Amniotic epithelial cell (primary cell): ENCODE measurements at regions not wholly inside any gene's neighbourhood (a gene's known extent, or its start where the extent isn't known, plus 50 kb on each side); places are given as distances from the start of the nearest gene placed in this dataset.
A peak's percentile ranks its signal among the peaks of the same experiment; 100 is the strongest.

Experiments used
- DNase-seq: peaks from one replicate; pipeline ENCODE4 v3.0.0-alpha.2; 2010; ENCODE audit warnings: low read depth

DNA sequence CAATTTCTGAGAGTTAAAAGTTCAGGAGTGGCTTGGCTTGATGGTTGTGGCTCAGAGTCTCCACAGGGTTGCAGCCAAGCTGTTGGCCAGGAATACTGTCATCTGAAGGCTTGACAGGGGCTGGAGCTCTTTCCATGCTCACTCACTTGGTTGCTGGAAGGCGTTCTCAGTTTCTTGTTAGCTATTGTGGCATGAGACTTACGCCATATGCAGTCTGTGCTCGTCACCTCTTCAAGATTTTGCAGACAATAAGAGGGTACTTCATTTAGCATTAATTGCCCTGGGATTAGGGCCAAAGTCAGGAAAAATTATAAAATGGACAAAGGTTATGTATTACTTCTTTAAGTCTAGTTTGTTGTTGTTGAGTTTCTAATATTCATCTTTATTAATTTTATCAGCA, 380.6 kb upstream of the MAP3K7 start:
- DNase-seq, result no peak

GRCh38 chr6:90960324-90960723, 373.5 kb upstream of the MAP3K7 start:
- DNase-seq, result no peak

DNA sequence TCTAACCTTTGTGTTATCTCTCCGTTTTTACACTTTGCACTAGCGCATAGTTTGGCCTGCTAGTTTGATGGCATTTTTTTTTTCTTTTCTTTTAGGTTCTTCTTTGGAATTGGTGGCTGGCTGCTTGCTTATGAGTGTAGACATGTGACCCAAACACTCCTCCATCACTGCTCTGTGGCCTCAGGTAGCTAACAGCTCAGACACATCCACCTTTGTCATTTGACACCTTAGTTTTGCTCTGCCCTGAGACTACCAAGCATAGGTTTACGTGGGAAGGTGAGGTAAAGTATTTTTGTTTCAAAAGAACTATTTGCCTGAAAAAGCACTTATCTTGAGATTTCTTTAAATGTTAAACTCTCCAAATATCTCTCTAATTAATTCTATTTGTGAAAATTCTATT, 368.4 kb upstream of the MAP3K7 start:
- DNase-seq, result no peak

DNA sequence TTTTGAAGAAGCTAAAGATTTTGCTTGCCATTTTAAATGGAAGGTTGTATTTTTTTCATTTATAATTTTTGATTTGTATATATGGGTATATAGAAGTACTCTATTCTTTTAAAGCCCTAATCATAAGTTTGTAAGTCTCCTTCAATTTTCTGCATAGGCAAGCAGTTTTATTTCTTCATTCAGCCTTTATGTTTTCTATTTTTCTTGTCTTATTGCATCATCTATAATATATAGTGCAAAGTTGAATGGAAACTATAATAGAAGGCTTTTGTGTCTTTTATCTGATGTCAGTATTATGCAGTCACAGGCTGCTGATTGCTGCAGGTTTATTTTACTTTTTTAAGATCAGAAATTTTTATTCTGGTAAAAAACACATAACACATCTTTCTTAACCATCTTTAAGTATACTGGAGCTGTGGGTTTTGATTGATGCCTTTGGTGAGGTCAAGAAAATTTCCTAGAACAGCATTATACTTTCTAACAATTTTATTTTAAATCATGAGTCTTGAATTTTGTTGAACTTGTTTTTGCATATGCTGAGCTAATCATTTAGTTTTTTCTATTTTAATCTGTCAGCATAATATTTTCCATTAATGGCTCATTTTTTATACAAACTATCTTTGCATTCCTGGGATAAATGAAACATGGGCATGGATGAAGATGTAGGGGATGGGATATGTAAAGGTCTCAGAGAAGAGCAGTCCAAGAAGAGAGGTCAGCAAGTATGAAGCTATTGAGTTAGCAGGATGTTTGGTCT, 366.7 kb upstream of the MAP3K7 start:
- DNase-seq, result no peak

DNA sequence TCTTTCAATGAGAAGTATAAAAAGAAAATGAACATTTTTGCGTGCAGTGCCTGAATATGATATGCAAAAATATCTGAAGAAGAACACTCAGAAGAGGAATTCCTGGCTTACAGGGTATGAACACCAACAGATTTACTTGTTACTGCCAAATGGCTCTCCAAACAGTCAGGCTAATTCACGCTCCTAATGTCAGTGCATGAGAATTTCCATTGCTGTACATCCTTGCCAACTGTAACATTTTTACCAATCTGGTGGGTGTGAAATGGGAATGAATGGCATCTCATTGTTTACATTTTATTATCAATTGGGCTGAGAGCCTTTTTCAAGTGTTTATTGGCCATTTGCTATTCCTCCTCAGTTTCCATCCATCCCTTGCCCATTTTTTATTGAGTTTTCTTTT, 365.3 kb upstream of the MAP3K7 start:
- DNase-seq, result no peak

DNA sequence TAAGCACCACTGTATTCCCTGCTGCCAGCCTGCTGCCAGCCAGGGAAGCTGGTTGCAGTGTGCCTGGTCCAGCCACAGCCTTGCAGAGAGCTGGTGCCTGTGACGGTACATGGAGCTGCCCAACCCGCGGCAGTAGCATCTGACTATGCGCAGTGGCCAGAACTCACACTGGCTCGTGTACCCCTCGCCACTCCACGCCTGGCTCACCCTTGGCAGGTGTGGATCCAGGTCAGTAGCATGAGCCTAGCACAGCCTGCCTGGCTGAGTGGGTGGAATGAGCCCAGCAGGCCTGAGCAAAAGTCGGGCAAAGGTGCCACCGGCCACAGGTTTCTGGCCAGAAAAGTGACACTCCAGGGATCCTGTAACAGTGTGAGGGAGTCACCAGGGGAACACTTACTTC, 361.7 kb upstream of the MAP3K7 start:
- no peak for DNase-seq

GRCh38 chr6:90947184-90948064, 360.6 kb upstream of the MAP3K7 start:
- no peak for DNase-seq

- DNase-seq, result peak; percentile 44
Measured at GRCh38 chr6:90941885-90942284, 355.0 kb upstream of the MAP3K7 start.

- DNase-seq, result peak; percentile 76
Measured at GRCh38 chr6:90940812-90941481, 354.1 kb upstream of the MAP3K7 start.

DNA sequence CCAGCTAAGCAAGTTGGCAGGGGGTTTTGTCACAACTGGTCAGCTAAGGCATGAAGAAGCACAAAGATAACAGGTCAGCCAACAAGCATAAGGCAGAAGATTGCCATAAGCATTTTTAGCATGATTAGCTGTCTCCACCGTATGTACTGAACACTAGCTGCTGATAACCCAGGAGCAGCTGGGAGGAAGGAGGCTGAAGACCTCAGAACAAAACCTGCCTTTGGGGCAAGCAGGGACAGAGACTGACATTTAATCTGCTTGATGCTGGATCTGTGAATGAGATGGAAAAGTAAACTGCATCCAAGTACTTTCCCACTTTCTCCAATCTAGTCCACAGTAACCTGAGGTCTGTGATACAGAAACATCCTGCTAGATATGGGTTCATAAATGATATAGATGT, 353.0 kb upstream of the MAP3K7 start:
- no peak for DNase-seq

- DNase-seq, result peak; percentile 27
Measured at GRCh38 chr6:90938122-90938521, 351.2 kb upstream of the MAP3K7 start.

- no peak for DNase-seq
Measured at GRCh38 chr6:90936286-90936685, 349.4 kb upstream of the MAP3K7 start.

- no peak for DNase-seq
Measured at GRCh38 chr6:90934966-90935365, 348.1 kb upstream of the MAP3K7 start.

- no peak for DNase-seq
Measured at GRCh38 chr6:90934081-90934480, 347.2 kb upstream of the MAP3K7 start.

GRCh38 chr6:90932351-90932750, 345.5 kb upstream of the MAP3K7 start:
- no peak for DNase-seq

DNA sequence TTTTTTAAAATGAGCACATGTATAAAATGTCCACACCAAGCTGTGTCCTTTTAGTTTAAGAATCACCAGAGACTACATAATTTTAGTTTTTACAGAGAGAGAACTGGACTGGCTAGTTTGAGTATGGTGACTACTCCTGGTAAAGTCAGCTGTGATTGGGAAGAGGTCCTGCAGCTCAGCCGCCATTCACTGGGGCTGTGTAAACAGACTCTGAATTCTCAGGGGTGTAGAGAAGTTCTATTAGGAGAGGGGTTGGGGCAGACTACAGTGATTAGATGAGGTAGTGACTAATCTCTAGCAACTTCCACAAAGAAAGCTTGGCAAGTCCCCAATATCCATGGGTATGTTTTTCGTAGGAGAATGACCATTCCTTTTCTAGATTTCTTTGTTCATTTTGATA, 341.2 kb upstream of the MAP3K7 start:
- DNase-seq, result no peak

DNA sequence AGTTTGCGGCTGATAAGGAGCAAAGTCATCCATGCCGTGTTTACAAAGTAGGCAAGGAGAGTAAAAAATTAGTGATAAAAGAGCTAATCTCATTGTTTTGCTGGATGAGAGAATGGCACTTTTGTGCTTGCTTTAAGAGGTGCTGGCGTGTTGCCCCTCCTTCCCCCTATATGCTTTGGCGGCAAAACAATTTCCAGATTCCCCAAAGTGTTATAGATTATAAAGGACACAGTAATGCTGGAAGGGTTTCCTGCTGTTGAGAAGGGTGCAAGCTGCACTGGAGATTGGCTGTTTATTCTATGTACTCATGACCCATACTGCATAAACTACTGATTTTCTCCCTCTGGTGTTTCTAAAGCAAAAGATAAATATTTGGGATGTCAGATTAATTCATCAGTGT, 338.9 kb upstream of the MAP3K7 start:
- DNase-seq, result no peak

GRCh38 chr6:90922325-90922724, 335.5 kb upstream of the MAP3K7 start:
- DNase-seq, result no peak

GRCh38 chr6:90918361-90918760, 331.5 kb upstream of the MAP3K7 start:
- no peak for DNase-seq

- no peak for DNase-seq
Measured at GRCh38 chr6:90917376-90917775, 330.5 kb upstream of the MAP3K7 start.

DNA sequence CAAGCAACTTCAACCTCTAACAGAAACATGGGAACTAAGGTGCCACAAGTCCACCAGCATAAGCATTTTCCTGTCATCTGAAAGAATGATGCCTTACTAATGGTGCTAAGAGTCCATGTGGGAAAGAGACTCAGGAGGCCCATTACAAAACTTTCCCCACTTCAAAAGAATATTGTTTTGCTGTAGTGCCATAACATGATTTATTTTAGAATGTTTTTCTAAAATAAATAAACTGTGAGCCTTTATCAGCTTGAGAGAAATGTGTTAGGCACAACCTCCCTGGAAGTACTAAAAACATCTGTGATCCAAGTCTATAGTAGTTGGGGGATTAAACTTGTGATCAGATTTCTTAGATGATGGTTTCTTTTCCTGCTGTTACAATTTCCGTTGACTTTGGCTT, 330.1 kb upstream of the MAP3K7 start:
- DNase-seq, result no peak

DNA sequence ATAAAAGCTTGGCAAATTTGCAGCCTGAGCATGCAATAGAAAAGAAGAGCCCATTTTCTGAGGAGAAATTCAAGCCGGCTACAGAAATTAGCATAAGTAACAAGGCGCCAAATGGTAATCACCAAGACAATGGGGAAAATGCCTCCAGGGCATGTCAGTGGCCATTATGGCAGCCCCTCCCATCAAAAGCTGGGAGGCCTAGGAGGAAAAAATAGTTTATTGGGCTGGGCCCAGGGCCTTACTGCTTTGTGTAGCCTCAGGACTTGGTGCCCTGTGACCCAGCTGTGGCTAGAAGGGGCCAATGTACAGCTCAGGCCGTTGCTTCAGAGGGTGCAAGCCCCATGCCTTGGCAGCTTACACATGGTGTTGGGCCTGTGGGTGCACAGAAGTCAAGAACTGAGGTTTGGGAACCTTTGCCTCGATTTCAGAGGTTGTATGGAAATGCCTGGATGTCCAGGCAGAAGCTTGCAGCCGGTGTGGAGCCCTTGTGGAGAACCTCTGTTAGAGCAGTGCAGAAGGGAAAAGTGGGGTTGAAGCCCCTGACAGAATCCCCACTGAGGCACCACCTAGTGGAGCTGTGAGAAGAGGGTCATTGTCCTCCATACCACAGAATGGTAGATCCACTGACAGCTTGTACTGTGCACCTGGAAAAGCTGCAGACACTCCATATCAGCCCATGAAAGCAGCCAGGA, 328.5 kb upstream of the MAP3K7 start:
- DNase-seq, result no peak
